ENCODE measurements at regions not wholly inside any gene's neighbourhood (a gene's known extent, or its start where the extent isn't known, plus 50 kb on each side); places are given as distances from the start of the nearest gene placed in this dataset.
A peak's percentile ranks its signal among the peaks of the same experiment; 100 is the strongest.
"Not testable (repeated sequence)": the region's sequence is repeated elsewhere in the genome, so short reads cannot be mapped to it uniquely, and the experiment has no call there.

DNA sequence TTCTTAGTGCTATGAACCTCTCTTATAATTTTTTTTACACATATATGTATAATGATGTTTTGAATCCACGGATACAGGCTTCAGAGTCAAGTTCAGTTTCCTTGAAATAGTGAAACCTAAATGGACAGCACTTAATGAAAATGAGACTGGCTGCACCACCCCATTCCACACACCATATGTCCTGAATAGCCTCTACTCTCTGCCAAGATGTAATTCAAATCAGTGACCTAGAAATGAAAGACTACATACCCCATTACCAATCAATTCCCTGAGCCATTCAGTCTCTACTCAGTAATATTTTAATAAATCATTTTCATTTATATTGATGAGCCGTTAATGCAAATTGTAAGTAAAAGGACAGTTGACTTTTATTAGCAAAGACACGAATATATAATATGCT, 614.9 kb upstream of the TMPRSS15 start:
- DNase-seq (ENCODE audit: low spot score) = no peak
- intact Hi-C loops (cut with DNase I) = no loop called here

DNA sequence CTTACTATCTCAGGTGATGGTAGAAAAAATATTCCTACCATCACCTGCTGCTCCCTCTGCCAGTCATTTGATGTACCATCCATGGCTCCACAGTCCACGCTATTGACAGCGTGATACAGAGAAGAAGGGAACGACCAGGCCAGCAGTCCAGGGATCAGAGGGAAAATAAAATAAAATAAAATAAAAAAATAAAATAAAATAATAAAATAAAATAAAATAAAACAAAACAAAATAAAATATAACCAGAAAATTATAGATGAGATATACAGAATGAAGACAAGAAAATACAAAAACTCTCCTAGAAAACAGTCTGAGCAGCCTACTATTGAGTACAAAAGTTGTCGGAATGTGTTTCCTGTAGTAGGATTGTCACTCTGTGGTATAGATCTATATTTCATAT, 619.4 kb upstream of the TMPRSS15 start:
- no peak for DNase-seq (ENCODE audit: low spot score)
- intact Hi-C loops (cut with DNase I) = no loop called here

DNA sequence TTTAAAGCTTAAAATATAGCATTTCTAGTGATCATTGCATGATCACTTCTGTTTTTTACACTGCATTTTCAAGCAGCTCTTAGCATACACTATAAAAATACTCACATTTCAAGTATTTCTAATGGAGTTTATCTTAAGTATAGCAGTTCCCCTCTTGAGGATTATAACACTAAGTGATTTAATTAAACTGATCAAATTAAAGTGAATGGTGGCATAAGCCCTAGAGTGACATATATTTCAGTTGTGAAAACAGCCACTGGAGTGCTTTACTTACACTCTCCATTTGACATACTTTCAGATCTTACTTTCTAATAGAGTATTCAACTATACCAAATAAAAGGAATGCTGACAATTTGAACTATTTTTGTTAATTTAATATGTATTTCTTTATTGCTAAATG, 623.3 kb upstream of the TMPRSS15 start:
- DNase-seq (ENCODE audit: low spot score) = no peak
- intact Hi-C loops (cut with DNase I) = no loop called here

DNA sequence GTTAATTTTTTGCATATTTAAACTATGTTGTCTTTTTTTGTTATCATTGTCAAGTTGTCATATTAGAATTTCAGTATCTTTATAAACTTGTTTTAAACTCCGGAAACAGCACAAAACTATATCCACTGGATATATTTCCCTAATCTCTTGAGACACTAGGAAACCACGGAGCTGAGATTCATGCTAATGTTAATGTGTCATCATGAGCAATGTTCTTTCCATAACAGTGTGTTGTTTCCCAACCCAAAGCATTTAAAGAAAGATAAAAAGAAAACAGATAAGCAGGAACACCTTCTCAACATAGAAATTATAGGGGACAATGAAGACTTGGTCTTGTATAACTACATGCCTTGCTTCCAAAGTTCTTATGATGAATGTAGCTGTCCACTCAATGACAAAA, 626.2 kb upstream of the TMPRSS15 start:
- DNase-seq (ENCODE audit: low spot score) = no peak
- intact Hi-C loops (cut with DNase I) = no loop called here

DNA sequence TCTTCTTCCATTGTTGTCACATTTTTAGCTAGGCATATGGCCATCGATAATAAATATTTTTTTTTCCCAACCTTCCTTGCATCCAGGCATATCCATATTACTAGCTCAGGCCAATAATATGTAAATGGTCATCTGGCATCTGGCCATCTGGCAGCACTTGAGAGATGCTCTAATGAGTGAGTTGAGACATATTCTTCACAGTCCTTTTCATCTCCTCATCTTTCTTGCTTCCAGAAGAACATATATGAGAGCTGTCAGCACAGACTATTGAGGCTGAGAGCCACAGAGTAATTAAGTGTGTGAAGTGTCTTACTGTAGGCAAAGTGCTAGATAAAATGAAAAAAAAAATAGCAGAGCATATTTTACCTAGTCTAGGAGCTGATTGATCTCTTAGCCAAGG, 628.4 kb upstream of the TMPRSS15 start:
- intact Hi-C loops (cut with DNase I) = no loop called here
- DNase-seq (ENCODE audit: low spot score) = no peak

DNA sequence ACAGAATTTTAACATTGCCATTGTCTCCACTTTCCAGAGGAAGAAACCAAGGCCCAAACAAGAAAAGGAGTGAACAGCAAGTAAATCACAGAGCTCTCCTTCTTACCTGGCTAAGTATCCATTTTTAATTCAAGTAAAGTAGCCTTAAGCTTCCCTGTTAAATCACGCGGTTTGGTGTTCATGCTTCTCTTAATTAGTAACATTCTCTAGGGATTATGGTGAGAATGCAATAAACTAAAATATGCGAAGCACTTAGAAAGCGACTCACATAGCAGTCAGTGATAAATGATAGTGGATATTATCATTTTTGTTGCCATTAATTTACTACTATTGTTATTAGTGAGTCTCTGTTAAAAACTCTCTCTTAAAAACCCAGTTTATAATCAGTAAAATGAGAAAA, 630.5 kb upstream of the TMPRSS15 start:
- intact Hi-C loops (cut with DNase I) = no loop called here
- DNase-seq (ENCODE audit: low spot score) = no peak

DNA sequence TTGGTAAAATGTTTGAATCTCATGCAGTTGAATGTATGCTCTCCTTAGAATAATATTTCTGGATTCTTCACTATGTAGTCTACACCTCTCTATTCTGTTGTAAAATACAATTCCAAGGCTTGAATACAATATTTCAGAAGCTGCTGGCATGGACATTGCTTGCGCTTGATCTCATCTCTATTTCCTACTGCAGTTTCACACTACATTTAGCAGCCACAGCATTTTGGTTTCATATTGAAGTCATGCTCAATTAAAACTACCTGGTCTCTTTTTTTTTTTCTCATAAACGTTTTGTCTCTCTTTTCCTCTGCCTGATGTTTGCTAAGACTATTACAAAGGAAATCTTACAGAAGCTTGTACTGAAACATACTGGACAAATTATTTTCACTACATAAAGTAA, 631.0 kb upstream of the TMPRSS15 start:
- intact Hi-C loops (cut with DNase I) = no loop called here
- DNase-seq (ENCODE audit: low spot score) = no peak

DNA sequence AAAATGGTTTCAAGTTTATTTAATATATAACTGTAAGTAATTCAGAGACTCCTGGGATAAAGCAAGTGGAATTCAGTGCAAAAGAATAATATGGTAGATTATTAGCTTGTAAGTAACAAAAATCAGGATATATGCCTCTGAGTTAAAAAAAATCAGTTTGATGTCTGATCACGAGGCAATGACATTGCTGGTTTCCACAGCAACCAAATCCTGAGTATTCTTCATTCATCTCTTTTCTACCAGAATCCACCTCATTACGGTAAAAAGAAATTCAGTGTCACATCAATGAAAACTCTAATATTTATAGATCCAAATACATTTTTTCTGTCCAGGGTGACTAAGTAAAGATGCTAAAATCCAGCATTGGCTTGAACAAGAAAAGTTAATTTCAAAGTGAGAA, 642.3 kb upstream of the TMPRSS15 start:
- intact Hi-C loops (cut with DNase I) = no loop called here

DNA sequence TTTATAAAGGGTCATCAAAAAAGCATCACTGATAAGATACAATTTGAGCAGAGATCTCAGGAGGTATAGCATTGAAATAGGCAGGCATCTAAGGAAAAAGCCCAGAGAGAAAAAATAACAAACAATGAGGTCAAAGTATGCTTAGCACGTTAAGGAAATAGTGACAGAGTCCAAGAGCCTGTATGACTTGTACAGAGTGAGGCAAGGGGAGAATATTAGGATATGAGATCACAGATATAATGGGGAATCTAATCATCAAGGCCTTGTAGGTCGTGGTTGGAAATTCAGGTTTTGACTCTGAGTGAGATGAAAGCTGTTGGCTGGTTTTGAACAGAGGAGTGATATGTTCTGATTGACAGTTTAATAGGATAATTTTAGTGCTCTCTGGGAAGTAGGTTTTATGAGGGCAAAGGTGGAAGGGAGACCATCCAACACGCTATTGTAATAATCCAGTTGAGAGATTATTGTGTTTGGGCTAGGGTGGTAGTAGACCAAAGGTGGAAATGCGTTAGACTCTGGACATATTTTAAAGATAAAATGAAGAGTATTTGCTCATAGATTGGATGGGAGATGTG, 644.6 kb upstream of the TMPRSS15 start:
- DNase-seq (ENCODE audit: low spot score) = no peak
- intact Hi-C loops (cut with DNase I) = no loop called here

More for the DNA sequence above, 642.3 kb upstream of the TMPRSS15 start:
- DNase-seq (ENCODE audit: low spot score) = no peak

DNA sequence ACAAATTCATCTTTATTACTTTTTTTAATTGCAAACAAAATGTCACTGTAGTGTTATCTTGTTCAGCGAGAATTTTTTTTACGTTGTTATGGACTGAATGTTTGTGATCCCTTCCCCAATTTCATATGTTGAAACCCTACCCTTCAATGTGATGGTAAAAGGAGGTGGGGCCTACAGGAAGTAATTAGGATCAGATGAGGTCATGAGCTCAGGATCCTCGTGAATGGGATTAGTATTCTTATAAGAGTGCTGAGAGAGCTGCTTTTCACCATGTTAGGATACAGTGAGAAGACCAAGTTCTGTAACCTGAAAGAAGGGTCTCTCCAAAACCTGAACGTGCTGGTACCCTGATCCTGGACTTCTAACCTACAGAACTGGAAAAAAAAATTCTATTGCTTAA, 646.0 kb upstream of the TMPRSS15 start:
- DNase-seq (ENCODE audit: low spot score) = no peak
- intact Hi-C loops (cut with DNase I) = no loop called here

DNA sequence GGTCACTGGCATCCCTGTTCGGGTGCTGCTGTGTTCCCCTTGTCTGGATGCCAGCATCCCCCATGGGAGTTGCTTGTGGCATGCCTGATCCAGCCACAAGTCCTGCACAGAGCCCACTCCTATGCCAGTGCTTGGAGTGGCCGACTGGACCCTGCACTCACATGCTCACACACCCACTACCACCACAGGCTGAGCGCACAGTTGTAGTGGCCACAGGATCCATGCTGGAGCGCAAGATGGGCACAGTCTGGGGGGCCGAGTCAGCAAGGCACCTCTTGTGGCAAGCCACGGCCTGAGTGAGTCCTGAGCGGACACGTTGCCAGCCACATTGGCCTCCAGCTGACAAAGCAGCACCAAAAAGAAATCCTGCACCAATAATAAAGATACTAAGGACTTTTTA, 661.6 kb upstream of the TMPRSS15 start:
- peak; percentile 73 for DNase-seq (ENCODE audit: low spot score)
- intact Hi-C loops (cut with DNase I) = no loop called here

DNA sequence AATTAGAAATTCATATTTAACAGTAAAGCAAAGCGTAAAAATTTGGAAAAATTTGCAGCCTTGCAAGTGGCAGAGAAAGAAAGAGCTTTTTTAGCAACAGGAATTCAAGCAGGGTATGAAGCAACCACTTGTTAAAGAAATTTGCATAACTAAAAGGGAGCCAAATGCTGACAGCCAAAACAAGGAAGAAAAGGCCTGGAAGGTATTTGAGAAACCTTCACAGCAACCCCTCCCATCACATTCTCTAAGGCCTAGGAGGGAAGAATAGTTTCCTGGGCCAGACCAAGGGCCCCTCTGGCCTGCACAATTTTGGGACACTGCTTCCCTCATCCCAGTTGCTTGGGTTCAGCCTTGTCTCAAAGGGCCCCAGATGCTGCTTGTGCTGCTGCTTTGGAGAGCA, 672.4 kb upstream of the TMPRSS15 start:
- intact Hi-C loops (cut with DNase I) = no loop called here
- no peak for DNase-seq (ENCODE audit: low spot score)

DNA sequence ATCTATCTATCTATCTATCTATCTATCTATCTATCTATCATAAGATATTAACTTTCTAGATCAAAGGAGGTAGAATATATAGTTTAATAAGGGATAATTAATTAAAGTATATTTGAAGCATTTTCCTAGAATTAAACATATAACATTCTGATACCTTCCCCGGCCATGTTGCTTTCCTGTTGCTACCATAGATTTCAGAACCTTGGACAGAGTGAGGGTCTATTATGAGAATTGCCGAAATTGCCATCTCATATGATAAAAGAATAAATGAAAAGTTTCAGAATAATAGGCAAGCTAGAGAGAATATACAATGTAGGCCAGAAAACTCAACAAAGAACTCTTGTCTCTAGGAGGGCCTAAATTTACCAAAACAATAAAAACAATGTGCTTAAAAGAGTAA, 706.1 kb upstream of the TMPRSS15 start:
- DNase-seq (ENCODE audit: low spot score) = no peak
- intact Hi-C loops (cut with DNase I) = no loop called here

DNA sequence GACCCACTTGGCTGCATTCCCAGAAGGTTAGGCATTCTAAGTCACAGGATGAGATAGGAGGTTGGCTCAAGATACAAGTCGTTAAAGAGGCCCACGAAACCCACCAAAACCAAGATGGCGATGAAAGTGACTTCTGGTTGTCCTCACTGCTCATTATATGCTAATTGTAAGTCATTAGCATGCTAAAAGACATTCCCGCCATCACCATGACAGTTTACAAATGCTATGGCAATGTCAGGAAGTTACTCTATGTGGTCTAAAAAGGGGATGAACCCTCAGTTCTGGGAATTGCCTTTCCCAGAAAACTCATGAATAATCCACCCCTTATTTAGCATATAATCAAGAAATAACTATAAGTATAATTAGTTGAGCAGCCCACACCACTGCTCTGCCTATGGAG, 715.7 kb upstream of the TMPRSS15 start:
- intact Hi-C loops (cut with DNase I) = not testable (repeated sequence)

DNA sequence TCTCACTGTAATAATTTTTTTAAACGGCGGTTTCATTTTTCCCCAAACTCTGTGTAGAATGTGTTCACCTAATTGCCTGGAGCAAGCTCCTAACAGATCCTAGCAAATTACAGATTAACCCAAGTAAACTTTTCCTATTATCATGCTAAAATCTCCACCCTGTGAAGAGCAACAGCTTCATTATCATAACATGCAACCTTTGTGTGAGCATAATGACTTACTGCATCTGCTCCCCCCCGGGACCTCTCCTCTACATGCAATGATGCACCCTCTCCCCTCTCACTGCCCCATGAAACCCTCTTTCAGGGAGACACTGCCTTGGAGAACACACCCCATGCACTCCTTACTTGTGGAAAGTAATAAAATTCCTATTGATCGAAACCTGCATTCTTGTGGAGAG, 717.0 kb upstream of the TMPRSS15 start:
- intact Hi-C loops (cut with DNase I) = no loop called here
- no peak for DNase-seq (ENCODE audit: low spot score)

More for the DNA sequence above, 715.7 kb upstream of the TMPRSS15 start:
- DNase-seq (ENCODE audit: low spot score) = not testable (repeated sequence)

DNA sequence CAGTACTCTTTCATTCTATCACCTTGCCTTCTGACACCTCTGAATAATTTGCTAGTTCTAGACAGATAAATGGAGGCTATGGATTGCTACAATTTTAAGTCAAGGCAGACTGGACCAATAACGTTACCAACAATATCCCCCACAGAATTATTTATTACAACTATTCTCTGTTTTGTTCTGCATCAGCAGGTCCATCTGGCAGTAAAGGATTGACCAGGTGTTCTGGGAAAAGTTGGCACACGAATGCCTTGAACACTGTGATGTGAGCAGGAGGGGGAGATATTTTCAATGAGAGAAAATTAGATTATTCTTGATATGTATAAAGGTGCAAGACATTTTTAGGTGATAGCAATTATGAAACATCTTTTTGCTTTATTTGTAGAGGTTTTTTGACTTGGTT, 718.8 kb upstream of the TMPRSS15 start:
- DNase-seq (ENCODE audit: low spot score) = no peak
- intact Hi-C loops (cut with DNase I) = no loop called here

DNA sequence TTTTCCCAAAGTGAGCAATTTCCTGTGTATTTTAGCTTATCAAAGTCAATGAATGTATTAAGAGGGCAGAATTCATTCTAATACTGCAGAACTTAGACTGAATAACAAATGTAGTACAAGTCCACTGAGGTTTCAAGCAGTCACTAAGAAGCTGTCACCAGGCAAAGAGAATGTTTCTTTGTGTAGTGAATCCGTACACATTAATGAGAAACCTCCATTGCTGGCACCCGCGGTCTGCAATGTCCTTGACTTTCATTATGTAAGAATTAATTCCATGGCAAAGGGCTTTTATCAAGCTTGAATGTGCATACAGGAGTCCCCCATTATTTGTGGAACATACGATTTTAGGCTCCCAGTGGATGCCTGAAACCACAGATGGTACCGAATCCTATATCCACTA, 719.5 kb upstream of the TMPRSS15 start:
- no peak for DNase-seq (ENCODE audit: low spot score)
- intact Hi-C loops (cut with DNase I) = no loop called here

DNA sequence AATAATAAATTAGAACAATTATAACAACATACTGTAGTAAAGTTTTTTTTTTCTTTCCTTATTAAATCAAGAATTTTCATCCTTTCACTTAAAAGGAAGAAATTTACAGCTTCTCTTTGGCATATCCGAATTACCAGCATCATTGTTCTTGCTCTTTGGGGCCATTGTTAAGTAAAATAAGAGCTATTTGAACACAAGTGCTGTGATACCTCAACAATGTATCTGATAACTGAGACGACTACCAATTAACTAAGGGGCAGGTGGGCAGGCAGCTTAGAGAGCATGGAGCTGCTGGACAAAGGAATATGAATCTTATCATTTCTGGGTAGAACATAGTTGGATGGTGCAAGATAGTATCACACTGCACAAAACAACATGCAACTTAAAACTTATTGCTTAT, 719.9 kb upstream of the TMPRSS15 start:
- intact Hi-C loops (cut with DNase I) = no loop called here
- no peak for DNase-seq (ENCODE audit: low spot score)

DNA sequence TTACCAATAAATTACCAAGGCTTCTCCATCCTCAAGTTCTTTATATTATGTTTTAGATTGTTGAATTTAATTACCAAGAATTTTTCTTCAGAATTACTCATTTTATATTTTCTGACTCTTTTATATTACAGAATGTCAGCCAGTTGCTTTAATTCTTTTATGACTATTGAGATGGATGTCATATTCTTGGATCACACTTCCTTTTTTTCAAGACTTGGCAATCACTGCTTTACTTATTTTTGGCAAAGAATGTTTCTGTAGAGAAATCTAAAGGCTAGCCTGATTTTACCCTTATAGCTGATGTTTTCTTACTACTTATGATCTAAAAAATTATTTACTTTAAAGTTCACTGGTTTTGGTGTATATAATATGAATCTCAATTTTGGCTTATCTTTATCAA, 721.1 kb upstream of the TMPRSS15 start:
- intact Hi-C loops (cut with DNase I) = no loop called here
- DNase-seq (ENCODE audit: low spot score) = no peak

DNA sequence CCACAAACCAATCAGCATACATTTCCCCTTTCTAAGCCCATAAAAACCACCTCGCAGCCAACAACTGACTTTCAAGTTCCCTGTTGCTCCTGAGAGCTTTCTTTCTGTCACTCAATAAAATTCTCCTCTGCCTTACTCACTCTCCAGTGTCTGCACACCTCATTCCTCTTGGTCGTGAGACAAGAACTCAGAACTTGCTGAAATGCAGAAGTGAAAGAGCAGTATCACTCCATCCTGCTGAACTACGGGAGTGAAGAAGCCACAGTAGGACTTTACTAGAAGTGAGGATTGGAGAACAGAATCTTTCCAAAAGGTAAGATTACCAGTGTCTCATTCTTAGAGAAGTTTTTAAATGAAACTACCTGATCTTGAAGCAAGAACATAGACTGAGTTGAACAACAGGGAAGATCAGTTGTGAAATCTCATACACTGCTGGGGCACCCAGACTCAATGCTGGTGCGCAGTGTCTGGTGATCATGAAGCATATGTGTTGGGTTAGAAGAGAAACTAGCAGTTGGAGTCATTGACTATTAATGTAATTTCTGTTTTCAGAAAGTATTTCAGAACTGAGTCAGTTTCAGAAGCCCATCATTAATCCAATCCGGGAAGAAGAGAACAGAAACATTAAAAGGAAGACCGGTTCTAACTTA, 726.9 kb upstream of the TMPRSS15 start:
- DNase-seq (ENCODE audit: low spot score) = no peak
- intact Hi-C loops (cut with DNase I) = no loop called here

DNA sequence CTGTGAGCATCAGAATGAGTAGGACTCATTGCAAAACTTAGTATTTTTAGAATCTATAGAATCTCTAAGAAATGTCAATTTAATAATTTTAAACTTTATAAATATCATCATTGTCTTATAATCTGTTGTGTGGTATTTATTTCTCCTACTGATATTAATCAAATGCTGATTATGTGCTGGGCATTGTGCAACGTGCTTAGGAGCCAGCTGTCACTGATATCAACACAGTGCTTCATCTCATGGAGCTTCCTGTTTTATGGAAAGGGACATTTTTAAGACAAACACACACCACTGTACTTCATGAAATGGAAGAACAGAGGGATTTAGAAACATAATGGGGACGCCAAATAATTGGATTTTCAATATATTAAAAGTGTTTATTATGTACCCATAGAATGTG, 737.9 kb upstream of the TMPRSS15 start:
- no peak for DNase-seq (ENCODE audit: low spot score)
- intact Hi-C loops (cut with DNase I) = no loop called here

DNA sequence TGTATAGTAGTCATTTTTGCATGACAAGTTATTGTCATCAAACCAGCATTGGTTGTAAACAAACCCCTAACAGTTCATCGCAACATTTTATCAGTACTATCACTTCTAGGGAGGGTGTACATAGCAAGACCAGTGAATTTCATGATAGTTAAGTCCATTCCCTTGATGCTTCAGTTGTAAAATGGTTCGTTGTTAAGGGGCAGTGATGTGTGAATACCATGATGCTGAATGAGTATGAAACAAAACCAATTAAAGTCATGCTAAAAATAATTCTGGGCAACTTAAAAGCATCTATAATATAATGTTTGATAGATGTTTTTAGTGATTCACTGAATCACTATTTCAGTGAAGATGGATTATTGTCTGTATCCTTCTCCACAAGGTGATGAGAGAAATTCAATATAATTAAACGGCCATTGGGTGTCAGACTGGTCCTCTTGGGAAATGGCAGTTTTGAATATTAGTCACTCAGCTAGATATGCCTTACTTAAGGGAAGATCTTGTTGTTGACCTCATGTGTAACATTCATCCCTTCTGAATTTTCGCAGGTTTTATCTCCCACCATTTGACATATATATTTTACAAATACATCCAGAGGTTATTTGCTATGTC, 742.2 kb upstream of the TMPRSS15 start:
- no peak for DNase-seq (ENCODE audit: low spot score)
- intact Hi-C loops (cut with DNase I) = no loop called here

Data from cardiac septum (tissue), 1 donor.